K562 (cell line): ENCODE measurements at regions not wholly inside any gene's neighbourhood (a gene's known extent, or its start where the extent isn't known, plus 50 kb on each side); places are given as distances from the start of the nearest gene placed in this dataset.

Source experiments
- ATAC-seq: fragments of 200-7000 bp; cut with Tn5 transposase; 3 replicates; pipeline ENCODE4 v1.9.1; 2020; ENCODE audit warnings: moderate library complexity
- BruUV-seq: library from RNA; stranded (reverse); fragments of 400-500 nt; replicated peaks from 2 replicates; lab custom pipeline; 2021; lab: Mats Ljungman, UMichigan
- CTCF ChIA-PET: fragments of 300-600 bp; formaldehyde crosslinking; extraction: SDS; loops from one replicate; lab custom pipeline; 2021; ENCODE audit warnings: low intra/inter-chr PET ratio; lab: Yijun Ruan, JAX
- POLR2A ChIA-PET: fragments of 300-600, 350-650 bp; sonication (Branson Sonifier 250); formaldehyde crosslinking; extraction: SDS; loops from one replicate; lab custom pipeline; 2021; ENCODE audit warnings: antibody characterized with exemption, inconsistent platforms; lab: Yijun Ruan, JAX
- DNase-seq, 4 experiments: peaks; one replicate each; pipeline versions ENCODE4 v3.0.0 to v3.0.0-alpha.2; 2011 to 2018; ENCODE audit warnings: low spot score in 3 of 4, mixed read lengths in 3 of 4; ENCODE audit errors: extremely low read depth in 1 of 4
- FAIRE-seq: peaks from 2 replicates; lab custom pipeline; 2011; peaks lifted over from hg19 to GRCh38; lab: Jason Lieb, UNC
- H2AFZ ChIP-seq: 2 replicates; pipeline ENCODE4 v1.6.0; 2011; ENCODE audit warnings: low read depth, low read length, control low read depth, inconsistent platforms
- H3K27ac ChIP-seq: fragments of 200-600 bp; 3 replicates; pipeline ENCODE4 v1.8.0; 2011; ENCODE audit warnings: low read depth, mild to moderate bottlenecking, control low read depth, inconsistent platforms, low read length, moderate library complexity, mixed read lengths; ENCODE audit errors: extremely low read depth
- H3K27me3 ChIP-seq, 2 experiments: fragments of 300-600 bp in 1 of 2; 2 replicates in 1 of 2; 3 replicates in 1 of 2; pipeline versions ENCODE4 v1.6.0 to v1.8.0; 2011; ENCODE audit warnings: inconsistent platforms in 2 of 2, low read length in 2 of 2, mild to moderate bottlenecking in 1 of 2, mixed read lengths in 1 of 2, moderate library complexity in 1 of 2; ENCODE audit not compliant: control insufficient read depth in 2 of 2, insufficient read depth in 2 of 2
- H3K36me3 ChIP-seq: fragments of 300-600 bp; 3 replicates; pipeline ENCODE4 v1.8.0; 2011; ENCODE audit warnings: mild to moderate bottlenecking, low read length, inconsistent platforms; ENCODE audit not compliant: control insufficient read depth, insufficient read depth
- H3K4me1 ChIP-seq, 2 experiments: fragments of 200-600 bp in 1 of 2; replicated peaks in 1 of 2; 2 replicates in 1 of 2; 3 replicates in 1 of 2; pipeline versions ENCODE4 v1.5.1 to v1.8.0; 2011; ENCODE audit warnings: inconsistent platforms in 2 of 2, low read length in 2 of 2, mild to moderate bottlenecking in 1 of 2, mixed read lengths in 1 of 2, moderate library complexity in 1 of 2; ENCODE audit not compliant: control insufficient read depth in 2 of 2, insufficient read depth in 2 of 2
- H3K4me2 ChIP-seq: 2 replicates; pipeline ENCODE4 v1.6.1; 2011; ENCODE audit warnings: low read length, control low read depth, inconsistent platforms, mixed read lengths; ENCODE audit not compliant: insufficient read depth
- H3K4me3 ChIP-seq: fragments of 200-600 bp; sonication (generic), shearing (Covaris generic); 2 replicates; pipeline ENCODE4 v1.5.1; 2016; ENCODE audit warnings: control low read depth, inconsistent platforms
- H3K79me2 ChIP-seq: fragments of 200-600 bp; 3 replicates; pipeline ENCODE4 v1.8.0; 2011; ENCODE audit warnings: low read length, inconsistent platforms; ENCODE audit not compliant: control insufficient read depth, insufficient read depth
- H3K9ac ChIP-seq, 2 experiments: 2 replicates each; pipeline versions ENCODE4 v1.6.0 to v1.6.1; 2011; ENCODE audit warnings: low read depth in 2 of 2, low read length in 2 of 2, control low read depth in 1 of 2, inconsistent platforms in 1 of 2, mild to moderate bottlenecking in 1 of 2, mixed read lengths in 1 of 2; ENCODE audit not compliant: insufficient read depth in 1 of 2
- H3K9me1 ChIP-seq: one replicate; pipeline ENCODE4 v1.6.0; 2011; ENCODE audit warnings: inconsistent platforms, mild to moderate bottlenecking, low read length, moderate library complexity; ENCODE audit not compliant: control insufficient read depth, insufficient read depth
- H3K9me3 ChIP-seq: replicated peaks from 2 replicates; pipeline ENCODE4 v1.5.1; 2011; ENCODE audit warnings: low read depth, low read length, inconsistent platforms; ENCODE audit not compliant: control insufficient read depth, insufficient read depth
- H4K20me1 ChIP-seq: replicated peaks from 2 replicates; pipeline ENCODE4 v1.6.1; 2011; ENCODE audit warnings: low read length, inconsistent platforms, mixed read lengths; ENCODE audit not compliant: control insufficient read depth, insufficient read depth
- ARID2 ChIP-seq: fragments of 450-650 bp; IDR thresholded peaks from 2 replicates; pipeline ENCODE4 v1.6.1; 2017; ENCODE audit warnings: antibody characterized with exemption, mild to moderate bottlenecking
- FOS ChIP-seq: IDR thresholded peaks from 3 replicates; pipeline ENCODE4 v1.6.1; 2011; ENCODE audit not compliant: insufficient read length; ENCODE audit errors: extremely low read depth
- GTF2B ChIP-seq: IDR thresholded peaks from 2 replicates; pipeline ENCODE4 v1.6.1; 2011; ENCODE audit not compliant: insufficient read length; ENCODE audit errors: extremely low read depth
- HDAC1 ChIP-seq, 2 experiments: fragments of 450-650 bp; IDR thresholded peaks; 2 replicates each; pipeline ENCODE4 v1.6.1; 2016 to 2017; ENCODE audit warnings: inconsistent platforms in 1 of 2, mild to moderate bottlenecking in 1 of 2, moderate library complexity in 1 of 2
- MIER1 ChIP-seq: fragments of 450-650 bp; IDR thresholded peaks from 2 replicates; pipeline ENCODE4 v1.6.1; 2016; ENCODE audit warnings: antibody characterized with exemption, mild to moderate bottlenecking, low read depth
- NEUROD1 ChIP-seq: fragments of 150-350 bp; IDR thresholded peaks from 2 replicates; pipeline ENCODE4 v1.6.1; 2014; ENCODE audit warnings: borderline replicate concordance, low read length, low read depth; ENCODE audit not compliant: partially characterized antibody
- NR4A1 ChIP-seq, 2 experiments: fragments of 250-450 bp in 1 of 2; fragments of 450-650 bp in 1 of 2; sonication (Bioruptor Pico) in 1 of 2; IDR thresholded peaks; 2 replicates each; pipeline versions ENCODE4 v1.4.0 to v1.6.1; 2016 to 2020; ENCODE audit warnings: mild to moderate bottlenecking in 2 of 2, missing compliant biosample characterization in 1 of 2, missing genetic modification characterization in 1 of 2, moderate library complexity in 1 of 2
- PBX2 ChIP-seq, 2 experiments: IDR thresholded peaks in 1 of 2; conservative IDR thresholded peaks in 1 of 2; 2 replicates each; pipeline ENCODE4 v1.6.1; 2016; ENCODE audit warnings: low read depth in 2 of 2, mild to moderate bottlenecking in 1 of 2, missing compliant biosample characterization in 1 of 2, missing genetic modification characterization in 1 of 2, moderate library complexity in 1 of 2
- SETDB1 ChIP-seq: IDR thresholded peaks from one replicate; pipeline ENCODE4 v1.6.1; 2012; ENCODE audit warnings: low read length, control low read depth, inconsistent platforms
- TCF15 ChIP-seq: fragments of 250-450 bp; sonication (Bioruptor Pico); IDR thresholded peaks from 2 replicates; pipeline ENCODE4 v1.8.0; 2022; ENCODE audit warnings: moderate library complexity, mild to moderate bottlenecking, inconsistent platforms
- YBX1 ChIP-seq: fragments of 450-650 bp; IDR thresholded peaks from 2 replicates; pipeline ENCODE4 v1.7.1; 2016; ENCODE audit warnings: mild to moderate bottlenecking
- ZC3H4 ChIP-seq: sonication (generic); formaldehyde crosslinking; IDR thresholded peaks from 2 replicates; pipeline ENCODE4 v1.9.0; 2021; ENCODE audit warnings: missing genetic modification reagents, borderline replicate concordance
- ZNF232 ChIP-seq: sonication (generic); formaldehyde crosslinking; IDR thresholded peaks from 2 replicates; pipeline ENCODE4 v1.8.0; 2022; ENCODE audit warnings: mild to moderate bottlenecking, missing genetic modification reagents
- WGBS: fragments of 100-300 bp; shearing (Covaris generic); methylation state at CpG from one replicate; pipeline ENCODE4 v1.1.6; 2016; ENCODE audit warnings: low coverage, mixed read lengths; ENCODE audit not compliant: insufficient coverage; ENCODE audit errors: missing lambda C conversion rate; 5-methylcytosine and 5-hydroxymethylcytosine counted together
- in situ Hi-C: fragments of 300-500 bp; cut with MboI; formaldehyde crosslinking; loops from 4 replicates; pipeline ENCODE4 v1.15.0; 2018; ENCODE audit warnings: inconsistent platforms, mixed read lengths
- intact Hi-C: fragments of 100-400 bp; cut with micrococcal nuclease; formaldehyde crosslinking; loops from 2 replicates; pipeline ENCODE4 v1.14.2; 2022

- intact Hi-C loops, result no loop called here
- TF ChIP-seq TCF15 (no peak), NR4A1 (CRISPR knock-in tag; IDR thresholded peaks at IDR 0.05) (no peak), NR4A1 (tag; IDR thresholded peaks at IDR 0.05) (no peak), MIER1 (no peak), ARID2 (no peak)
- Histone ChIP-seq H4K20me1 (no peaks in the 10 kb centered on the region), H3K9ac (no peak overlapping the region), H3K36me3 (no peaks in the 10 kb centered on the region), H3K9me3 (no peaks in the 10 kb centered on the region), H3K4me2 (no peak overlapping the region), H3K27ac (no peak overlapping the region), H3K4me1 (no peaks in the 10 kb centered on the region), H3K27me3 (no peaks in the 10 kb centered on the region), H3K9me1 (no peaks in the 10 kb centered on the region), H2AFZ (no peak overlapping the region), H3K4me3 (no peak overlapping the region), H3K79me2 (no peaks in the 10 kb centered on the region)
- ATAC-seq (no peak), DNase-seq (no peak), FAIRE-seq (no peak)
- in situ Hi-C loops, result no loop called here
- CTCF ChIA-PET, result no interaction called here
- WGBS, result 0% methylated on average over 1 of the region's 1 CpG
- no TSS peak for BruUV-seq
- POLR2A ChIA-PET, result no interaction called here
Observed at GRCh38 chr4:176927117-176927516, 134.4 kb upstream of the VEGFC start.

GRCh38 chr4:176927664-176928063 is 134.9 kb upstream of the VEGFC start:
- Histone ChIP-seq H3K27ac (no peak overlapping the region), H2AFZ (no peak overlapping the region), H3K79me2 (no peaks in the 10 kb centered on the region), H4K20me1 (no peaks in the 10 kb centered on the region), H3K36me3 (no peaks in the 10 kb centered on the region), H3K4me1 (no peaks in the 10 kb centered on the region), H3K27me3 (no peaks in the 10 kb centered on the region), H3K9me3 (no peaks in the 10 kb centered on the region), H3K9me1 (no peaks in the 10 kb centered on the region), H3K4me3 (no peak overlapping the region), H3K9ac (no peak overlapping the region), H3K4me2 (no peak overlapping the region)
- in situ Hi-C loops (no loop called here), intact Hi-C loops (no loop called here)
- FAIRE-seq (no peak), ATAC-seq (no peak), DNase-seq (no peak)
- WGBS, result 0% methylated on average over 2 of the region's 2 CpGs
- BruUV-seq, result no TSS peak
- ChIA-PET CTCF (no interaction called here), POLR2A (no interaction called here)
- TF ChIP-seq HDAC1 (IDR thresholded peaks at IDR 0.05), result no peak
- TF ChIP-seq SETDB1, result no peak
- TF ChIP-seq GTF2B, result no peak
- no peak for TF ChIP-seq FOS
- no peak for TF ChIP-seq ZNF232 (CRISPR knock-in tag)
- no peak for TF ChIP-seq YBX1
- TF ChIP-seq ZC3H4 (CRISPR knock-in tag), result no peak
- no peak for TF ChIP-seq PBX2 (CRISPR knock-in tag; IDR thresholded peaks at IDR 0.05; ENCODE audit: low read depth)
- no peak for TF ChIP-seq PBX2 (tag; conservative IDR thresholded peaks at IDR 0.05; ENCODE audit: low read depth)
- no peak for TF ChIP-seq NEUROD1
